ENCODE measurements at regions not wholly inside any gene's neighbourhood (a gene's known extent, or its start where the extent isn't known, plus 50 kb on each side); places are given as distances from the start of the nearest gene placed in this dataset.

- Histone ChIP-seq H3K4me2 (ENCODE audit: extremely low read depth, insufficient read depth, low read length) (no peak overlapping the region), H4K20me1 (ENCODE audit: control insufficient read depth, extremely low read depth, insufficient read depth, low read length) (no peaks in the 10 kb centered on the region), H3K9ac (ENCODE audit: insufficient read depth, low read length) (no peak overlapping the region), H3K27ac (ENCODE audit: insufficient read depth, low read length) (no peak overlapping the region), H2AFZ (ENCODE audit: low read length) (no peak overlapping the region), H3K27me3 (ENCODE audit: control insufficient read depth, insufficient read depth, low read length) (no peaks in the 10 kb centered on the region), H3K4me1 (ENCODE audit: control insufficient read depth, extremely low read depth, insufficient read depth, low read length) (no peaks in the 10 kb centered on the region), H3K36me3 (ENCODE audit: control insufficient read depth, insufficient read depth, low read length) (no peaks in the 10 kb centered on the region), H3K79me2 (ENCODE audit: control insufficient read depth, insufficient read depth, low read length) (no peaks in the 10 kb centered on the region), H3K9me3 (ENCODE audit: control insufficient read depth, insufficient read depth, low read depth, low read length) (no peaks in the 10 kb centered on the region), H3K4me3 (replicated peaks in 1 of 4; ENCODE audit: control extremely low read depth in 1 of 4, insufficient read depth in 1 of 4, low read depth in 3 of 4, low read length in 4 of 4) (no peak overlapping the region)
- peak; percentile 60 to 89 for DNase-seq (ENCODE audit: low read depth in 2 of 2)
- TF ChIP-seq EZH2 (IDR thresholded peaks at IDR 0.05; ENCODE audit: low read length, missing control alignments) (no peak), CTCF (conservative IDR thresholded peaks at IDR 0.05 in 1 of 2, IDR thresholded peaks at IDR 0.05 in 1 of 2; ENCODE audit: low read depth in 1 of 2, low read length in 2 of 2) (peak; percentile 90 to 96)
Measured at GRCh38 chr18:68623342-68623741, 91.6 kb downstream of the TMX3 start.

GRCh38 chr18:68611311-68611710, 103.6 kb downstream of the TMX3 start:
- H3K4me3 ChIP-seq (replicated peaks in 1 of 4; ENCODE audit: control extremely low read depth in 1 of 4, insufficient read depth in 1 of 4, low read depth in 3 of 4, low read length in 4 of 4), result no peak overlapping the region

GRCh38 chr18:68608851-68609490, 105.9 kb downstream of the TMX3 start:
- no peak overlapping the region for H3K27ac ChIP-seq (ENCODE audit: insufficient read depth, low read length)
- peak in 1 of 2 donors; percentile 6 for DNase-seq (ENCODE audit: low read depth in 2 of 2)
- no peak overlapping the region for H2AFZ ChIP-seq (ENCODE audit: low read length)
- H3K4me2 ChIP-seq (ENCODE audit: extremely low read depth, insufficient read depth, low read length), result no peak overlapping the region
- no peak overlapping the region for H3K4me3 ChIP-seq (replicated peaks in 1 of 4; ENCODE audit: control extremely low read depth in 1 of 4, insufficient read depth in 1 of 4, low read depth in 3 of 4, low read length in 4 of 4)
- no peak overlapping the region for H3K9ac ChIP-seq (ENCODE audit: insufficient read depth, low read length)
- H3K79me2 ChIP-seq (ENCODE audit: control insufficient read depth, insufficient read depth, low read length), result no peaks in the 10 kb centered on the region
- no peaks in the 10 kb centered on the region for H3K4me1 ChIP-seq (ENCODE audit: control insufficient read depth, extremely low read depth, insufficient read depth, low read length)
- H4K20me1 ChIP-seq (ENCODE audit: control insufficient read depth, extremely low read depth, insufficient read depth, low read length), result no peaks in the 10 kb centered on the region
- H3K36me3 ChIP-seq (ENCODE audit: control insufficient read depth, insufficient read depth, low read length), result no peaks in the 10 kb centered on the region
- TF ChIP-seq CTCF (conservative IDR thresholded peaks at IDR 0.05 in 1 of 2, IDR thresholded peaks at IDR 0.05 in 1 of 2; ENCODE audit: low read depth in 1 of 2, low read length in 2 of 2), result no peak
- TF ChIP-seq EZH2 (IDR thresholded peaks at IDR 0.05; ENCODE audit: low read length, missing control alignments), result no peak
- H3K27me3 ChIP-seq (ENCODE audit: control insufficient read depth, insufficient read depth, low read length), result no peaks in the 10 kb centered on the region
- no peaks in the 10 kb centered on the region for H3K9me3 ChIP-seq (ENCODE audit: control insufficient read depth, insufficient read depth, low read depth, low read length)

More at GRCh38 chr18:68611311-68611710, 103.6 kb downstream of the TMX3 start:
- Histone ChIP-seq H3K36me3 (ENCODE audit: control insufficient read depth, insufficient read depth, low read length) (no peaks in the 10 kb centered on the region), H4K20me1 (ENCODE audit: control insufficient read depth, extremely low read depth, insufficient read depth, low read length) (no peaks in the 10 kb centered on the region), H3K9ac (ENCODE audit: insufficient read depth, low read length) (no peak overlapping the region), H3K27me3 (ENCODE audit: control insufficient read depth, insufficient read depth, low read length) (no peaks in the 10 kb centered on the region), H3K27ac (ENCODE audit: insufficient read depth, low read length) (no peak overlapping the region), H3K4me1 (ENCODE audit: control insufficient read depth, extremely low read depth, insufficient read depth, low read length) (no peaks in the 10 kb centered on the region), H2AFZ (ENCODE audit: low read length) (no peak overlapping the region), H3K9me3 (ENCODE audit: control insufficient read depth, insufficient read depth, low read depth, low read length) (no peaks in the 10 kb centered on the region), H3K4me2 (ENCODE audit: extremely low read depth, insufficient read depth, low read length) (no peak overlapping the region), H3K79me2 (ENCODE audit: control insufficient read depth, insufficient read depth, low read length) (no peaks in the 10 kb centered on the region)
- no peak for DNase-seq (ENCODE audit: low read depth in 2 of 2)
- TF ChIP-seq EZH2 (IDR thresholded peaks at IDR 0.05; ENCODE audit: low read length, missing control alignments) (no peak), CTCF (conservative IDR thresholded peaks at IDR 0.05 in 1 of 2, IDR thresholded peaks at IDR 0.05 in 1 of 2; ENCODE audit: low read depth in 1 of 2, low read length in 2 of 2) (no peak)
